ENCODE measurements at regions not wholly inside any gene's neighbourhood (a gene's known extent, or its start where the extent isn't known, plus 50 kb on each side); places are given as distances from the start of the nearest gene placed in this dataset.

DNA sequence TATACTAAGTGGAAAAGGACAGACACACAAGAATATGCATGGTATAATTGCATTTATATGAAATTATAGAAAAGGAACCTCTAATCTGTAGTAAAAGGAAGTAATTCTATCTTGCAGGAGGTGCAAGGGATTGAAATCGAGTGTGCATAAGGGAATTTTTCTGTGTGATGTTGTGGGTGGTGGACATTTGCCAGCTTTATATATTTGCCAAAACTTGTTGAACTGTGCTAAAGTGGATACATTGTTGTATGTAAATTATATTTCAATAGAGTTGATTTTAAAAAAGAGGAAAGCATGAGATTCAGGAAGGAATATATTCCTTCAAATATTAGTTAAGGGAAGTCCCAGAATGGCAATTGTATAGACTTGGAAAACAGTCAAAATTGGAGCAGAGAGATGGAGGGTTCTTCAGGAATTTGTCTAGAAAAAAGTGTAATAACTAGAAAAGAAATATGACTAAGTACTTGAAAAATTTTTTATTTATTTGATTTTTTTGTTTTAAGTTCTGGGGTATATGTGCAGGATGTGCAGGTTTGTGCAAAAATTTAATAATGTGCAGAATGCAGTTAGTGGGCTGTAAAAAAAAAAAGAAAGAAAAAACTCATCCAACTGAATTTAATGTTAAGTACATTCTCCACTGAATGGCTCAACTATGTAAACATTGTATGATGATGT lies 96.1 kb downstream of the ARL4A start:
- Histone ChIP-seq H3K4me3 (ENCODE audit: low read depth, low read length) (no peak overlapping the region), H3K36me3 (ENCODE audit: insufficient read depth, low read length) (no peaks in the 10 kb centered on the region), H2AFZ (ENCODE audit: low read length, unreplicated experiment) (no peak overlapping the region), H3K4me1 (ENCODE audit: control insufficient read depth, insufficient read depth, low read length, unreplicated experiment) (peaks cover 4% of the 10 kb centered on the region), H3K27me3 (ENCODE audit: insufficient read depth, low read length) (no peaks in the 10 kb centered on the region), H3K79me2 (ENCODE audit: control insufficient read depth, insufficient read depth, low read length, unreplicated experiment) (no peaks in the 10 kb centered on the region), H3K27ac (ENCODE audit: low read depth, low read length) (no peak overlapping the region)

DNA sequence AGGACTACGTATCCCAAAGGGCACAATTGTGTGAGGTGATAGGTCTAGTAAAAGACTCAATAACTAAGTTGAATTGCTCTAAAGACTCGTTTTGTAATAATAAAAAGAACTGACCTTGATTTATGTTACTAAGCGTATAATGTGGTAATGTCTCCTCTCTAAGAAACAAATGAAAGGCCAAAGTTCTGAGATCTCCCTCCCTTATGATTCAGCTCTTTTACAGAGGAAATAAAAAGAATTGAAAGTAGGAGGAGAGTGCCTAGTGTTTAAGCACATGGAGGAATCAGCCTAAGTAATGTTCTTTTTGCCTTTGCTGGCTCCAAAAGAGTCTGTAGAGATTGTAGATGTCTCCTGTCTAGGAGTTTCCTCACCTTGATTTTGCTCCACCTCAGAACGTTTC lies 98.0 kb downstream of the ARL4A start:
- Histone ChIP-seq H3K27me3 (ENCODE audit: insufficient read depth, low read length) (no peaks in the 10 kb centered on the region), H3K36me3 (ENCODE audit: insufficient read depth, low read length) (no peaks in the 10 kb centered on the region), H3K27ac (ENCODE audit: low read depth, low read length) (no peak overlapping the region), H3K79me2 (ENCODE audit: control insufficient read depth, insufficient read depth, low read length, unreplicated experiment) (no peaks in the 10 kb centered on the region), H3K4me3 (ENCODE audit: low read depth, low read length) (no peak overlapping the region), H3K4me1 (ENCODE audit: control insufficient read depth, insufficient read depth, low read length, unreplicated experiment) (peaks cover 4% of the 10 kb centered on the region), H2AFZ (ENCODE audit: low read length, unreplicated experiment) (no peak overlapping the region)

DNA sequence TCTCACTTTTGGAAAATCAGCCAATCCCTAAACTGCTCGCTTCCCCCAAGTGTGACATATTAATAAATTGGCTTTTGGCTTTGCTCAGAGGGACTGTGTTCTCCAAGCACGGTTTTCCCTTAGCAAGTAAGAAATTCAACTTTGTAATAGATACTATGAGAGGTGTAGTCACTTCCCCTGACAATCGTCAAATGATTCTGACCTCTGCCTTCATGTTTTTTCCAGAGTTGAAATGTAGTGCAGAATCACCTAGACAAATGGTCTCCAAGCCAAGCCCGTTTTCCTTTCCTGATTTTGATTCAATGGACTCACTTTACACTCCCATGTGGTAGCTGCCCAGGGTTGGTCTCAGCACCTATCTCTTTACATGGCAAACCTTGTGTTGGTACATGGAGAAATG lies 99.1 kb downstream of the ARL4A start:
- H3K27me3 ChIP-seq (ENCODE audit: insufficient read depth, low read length) = no peaks in the 10 kb centered on the region
- no peaks in the 10 kb centered on the region for H3K36me3 ChIP-seq (ENCODE audit: insufficient read depth, low read length)
- H3K4me1 ChIP-seq (ENCODE audit: control insufficient read depth, insufficient read depth, low read length, unreplicated experiment) = peaks cover 4% of the 10 kb centered on the region
- no peak overlapping the region for H3K4me3 ChIP-seq (ENCODE audit: low read depth, low read length)
- H3K27ac ChIP-seq (ENCODE audit: low read depth, low read length) = no peak overlapping the region
- no peaks in the 10 kb centered on the region for H3K79me2 ChIP-seq (ENCODE audit: control insufficient read depth, insufficient read depth, low read length, unreplicated experiment)
- no peak overlapping the region for H2AFZ ChIP-seq (ENCODE audit: low read length, unreplicated experiment)

DNA sequence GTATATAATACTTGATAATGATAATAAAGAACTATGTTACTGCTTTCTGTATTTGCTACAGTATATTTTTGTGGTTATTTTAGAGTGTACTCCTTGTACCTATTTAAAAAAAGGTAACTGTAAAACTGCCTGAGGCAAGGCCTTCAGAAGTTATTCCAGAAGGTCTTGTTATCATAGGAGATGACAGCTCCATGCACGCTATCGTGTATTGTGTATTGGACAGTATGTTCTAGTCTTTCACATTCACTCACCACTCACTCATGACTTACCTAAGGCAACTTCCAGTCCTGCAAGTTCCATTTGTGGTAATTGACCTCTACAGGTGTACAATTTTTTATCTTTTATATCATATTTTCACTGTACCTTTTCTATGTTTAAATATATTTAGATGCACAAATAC lies 100.7 kb downstream of the ARL4A start:
- H3K79me2 ChIP-seq (ENCODE audit: control insufficient read depth, insufficient read depth, low read length, unreplicated experiment) = no peaks in the 10 kb centered on the region
- H3K36me3 ChIP-seq (ENCODE audit: insufficient read depth, low read length) = no peaks in the 10 kb centered on the region
- peaks cover 4% of the 10 kb centered on the region for H3K4me1 ChIP-seq (ENCODE audit: control insufficient read depth, insufficient read depth, low read length, unreplicated experiment)
- H3K27me3 ChIP-seq (ENCODE audit: insufficient read depth, low read length) = no peaks in the 10 kb centered on the region
- no peak overlapping the region for H3K4me3 ChIP-seq (ENCODE audit: low read depth, low read length)
- H3K27ac ChIP-seq (ENCODE audit: low read depth, low read length) = no peak overlapping the region
- H2AFZ ChIP-seq (ENCODE audit: low read length, unreplicated experiment) = no peak overlapping the region

DNA sequence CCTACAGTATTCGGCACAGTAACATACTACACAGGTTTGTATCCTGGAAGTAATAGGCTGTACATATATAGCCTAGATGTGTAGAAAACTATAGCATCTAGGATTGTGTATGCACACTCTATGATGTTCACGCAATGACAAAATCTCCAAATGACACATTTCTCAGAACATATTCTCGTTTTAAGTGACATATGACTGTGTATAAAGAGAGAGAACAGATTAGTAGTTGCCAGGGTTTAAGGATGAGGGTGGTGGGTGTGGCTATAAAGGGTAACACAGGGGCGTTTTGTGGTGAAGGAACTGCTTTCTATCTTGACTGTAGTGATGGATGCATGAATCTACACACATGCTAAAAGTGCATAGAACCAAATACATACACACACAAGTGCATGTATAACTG lies 101.2 kb downstream of the ARL4A start:
- Histone ChIP-seq H3K4me1 (ENCODE audit: control insufficient read depth, insufficient read depth, low read length, unreplicated experiment) (peaks cover 4% of the 10 kb centered on the region), H3K36me3 (ENCODE audit: insufficient read depth, low read length) (no peaks in the 10 kb centered on the region), H2AFZ (ENCODE audit: low read length, unreplicated experiment) (no peak overlapping the region), H3K27me3 (ENCODE audit: insufficient read depth, low read length) (no peaks in the 10 kb centered on the region), H3K4me3 (ENCODE audit: low read depth, low read length) (no peak overlapping the region), H3K27ac (ENCODE audit: low read depth, low read length) (no peak overlapping the region), H3K79me2 (ENCODE audit: control insufficient read depth, insufficient read depth, low read length, unreplicated experiment) (no peaks in the 10 kb centered on the region)

DNA sequence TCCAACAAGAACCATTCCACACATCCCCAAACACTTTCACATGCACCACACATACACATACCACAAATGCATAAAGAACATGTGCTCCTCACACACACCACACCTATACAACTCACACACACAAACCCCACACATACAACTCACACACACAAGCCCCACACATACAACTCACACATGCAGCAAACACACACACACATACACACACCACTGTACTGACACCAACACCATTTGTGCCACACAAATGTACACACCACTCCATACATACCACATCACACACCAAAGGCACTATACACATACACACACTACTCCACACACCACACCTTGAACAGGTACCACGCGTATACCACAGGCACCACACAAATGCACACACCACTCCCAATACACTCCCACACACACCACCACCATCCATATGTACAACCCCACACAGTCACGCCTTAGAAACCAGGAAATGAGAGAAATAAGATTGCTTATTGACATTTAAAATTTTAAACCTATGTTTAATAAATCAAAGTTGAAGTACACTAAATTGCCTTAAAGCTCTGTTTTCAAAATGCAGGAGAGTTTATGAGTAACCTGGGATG lies 107.4 kb downstream of the ARL4A start:
- no peaks in the 10 kb centered on the region for H3K36me3 ChIP-seq (ENCODE audit: insufficient read depth, low read length)
- H2AFZ ChIP-seq (ENCODE audit: low read length, unreplicated experiment) = no peak overlapping the region
- no peak overlapping the region for H3K27ac ChIP-seq (ENCODE audit: low read depth, low read length)
- no peak overlapping the region for H3K4me3 ChIP-seq (ENCODE audit: low read depth, low read length)
- no peaks in the 10 kb centered on the region for H3K4me1 ChIP-seq (ENCODE audit: control insufficient read depth, insufficient read depth, low read length, unreplicated experiment)
- no peaks in the 10 kb centered on the region for H3K79me2 ChIP-seq (ENCODE audit: control insufficient read depth, insufficient read depth, low read length, unreplicated experiment)
- H3K27me3 ChIP-seq (ENCODE audit: insufficient read depth, low read length) = no peaks in the 10 kb centered on the region

DNA sequence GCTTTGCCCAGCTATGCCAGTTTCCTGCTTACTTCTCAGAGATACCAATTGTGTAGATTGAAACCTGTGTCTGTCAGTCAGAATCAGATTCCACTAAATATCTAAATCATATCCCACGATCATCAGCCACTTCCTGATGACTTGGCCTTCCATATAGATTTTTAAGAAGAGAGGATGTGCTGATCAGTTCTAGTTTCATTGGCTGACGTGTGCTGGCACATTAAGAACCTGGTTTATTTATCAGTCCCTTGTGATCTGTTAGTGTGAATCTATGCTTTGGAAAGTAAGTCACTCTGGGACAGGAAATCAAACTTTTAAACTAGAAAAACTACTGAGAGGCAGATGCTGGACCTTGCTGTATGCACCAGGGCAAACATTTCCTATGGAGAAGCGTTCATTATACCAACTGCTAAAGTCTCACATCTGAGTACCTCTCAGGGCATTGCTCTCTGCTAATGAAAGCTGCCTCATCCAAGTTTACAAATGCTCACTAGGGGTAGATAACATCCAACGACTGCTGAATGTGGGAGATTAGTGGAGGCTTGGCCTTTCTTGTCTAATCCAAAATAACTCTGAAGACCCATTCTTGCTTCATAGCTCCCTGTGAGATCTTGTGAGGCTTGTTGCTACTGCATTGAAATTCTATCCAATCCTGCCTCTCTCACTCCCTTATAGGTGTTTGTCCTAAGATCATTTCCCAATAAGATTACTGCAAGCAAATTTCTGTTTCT lies 109.1 kb downstream of the ARL4A start:
- H3K4me1 ChIP-seq (ENCODE audit: control insufficient read depth, insufficient read depth, low read length, unreplicated experiment) = no peaks in the 10 kb centered on the region
- no peaks in the 10 kb centered on the region for H3K36me3 ChIP-seq (ENCODE audit: insufficient read depth, low read length)
- H2AFZ ChIP-seq (ENCODE audit: low read length, unreplicated experiment) = no peak overlapping the region
- H3K27me3 ChIP-seq (ENCODE audit: insufficient read depth, low read length) = no peaks in the 10 kb centered on the region
- H3K4me3 ChIP-seq (ENCODE audit: low read depth, low read length) = no peak overlapping the region
- no peak overlapping the region for H3K27ac ChIP-seq (ENCODE audit: low read depth, low read length)
- no peaks in the 10 kb centered on the region for H3K79me2 ChIP-seq (ENCODE audit: control insufficient read depth, insufficient read depth, low read length, unreplicated experiment)

DNA sequence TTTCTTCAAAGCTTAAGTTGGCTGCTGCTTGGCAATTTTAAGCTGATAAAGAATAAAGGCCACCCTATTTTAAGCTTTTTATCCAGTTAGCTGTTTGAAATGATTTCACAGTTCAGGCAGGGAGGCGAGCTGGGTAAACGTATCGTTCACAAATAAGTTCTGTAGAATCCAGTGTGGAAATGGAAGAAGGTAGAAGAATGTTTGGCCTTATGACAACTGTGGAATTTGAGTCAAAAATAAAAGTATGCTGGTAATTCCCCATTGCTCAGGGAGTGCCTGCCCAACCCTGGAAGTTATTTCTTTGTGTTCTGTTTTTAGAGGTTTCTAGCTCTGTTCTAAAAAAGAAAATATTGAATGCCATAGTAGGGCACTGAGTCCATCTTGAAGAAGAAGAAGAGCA lies 113.1 kb downstream of the ARL4A start:
- H3K27me3 ChIP-seq (ENCODE audit: insufficient read depth, low read length) = no peaks in the 10 kb centered on the region
- H3K36me3 ChIP-seq (ENCODE audit: insufficient read depth, low read length) = no peaks in the 10 kb centered on the region
- no peak overlapping the region for H3K4me3 ChIP-seq (ENCODE audit: low read depth, low read length)
- H3K79me2 ChIP-seq (ENCODE audit: control insufficient read depth, insufficient read depth, low read length, unreplicated experiment) = no peaks in the 10 kb centered on the region
- H2AFZ ChIP-seq (ENCODE audit: low read length, unreplicated experiment) = no peak overlapping the region
- H3K4me1 ChIP-seq (ENCODE audit: control insufficient read depth, insufficient read depth, low read length, unreplicated experiment) = no peaks in the 10 kb centered on the region
- H3K27ac ChIP-seq (ENCODE audit: low read depth, low read length) = no peak overlapping the region

DNA sequence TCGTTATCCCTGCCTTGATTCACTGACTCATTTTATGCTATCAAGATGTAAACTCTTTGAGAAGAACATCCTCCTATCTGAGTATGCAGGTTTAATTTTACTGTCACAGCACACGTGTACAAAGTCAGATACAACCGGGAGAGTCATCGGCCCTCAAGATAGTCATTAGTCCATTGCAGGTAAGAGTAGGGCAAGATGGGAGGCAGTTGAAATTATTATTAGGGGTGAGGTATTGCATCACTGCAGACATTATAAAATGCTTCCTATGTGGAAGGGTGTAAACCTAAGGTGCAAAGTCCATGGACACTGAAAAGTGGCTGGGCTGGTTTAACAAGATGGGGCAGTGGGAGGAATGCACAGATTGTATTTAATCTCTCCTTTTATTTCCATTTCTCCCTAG lies 113.7 kb downstream of the ARL4A start:
- H3K27me3 ChIP-seq (ENCODE audit: insufficient read depth, low read length) = no peaks in the 10 kb centered on the region
- no peaks in the 10 kb centered on the region for H3K79me2 ChIP-seq (ENCODE audit: control insufficient read depth, insufficient read depth, low read length, unreplicated experiment)
- H3K27ac ChIP-seq (ENCODE audit: low read depth, low read length) = no peak overlapping the region
- H3K4me1 ChIP-seq (ENCODE audit: control insufficient read depth, insufficient read depth, low read length, unreplicated experiment) = no peaks in the 10 kb centered on the region
- no peak overlapping the region for H2AFZ ChIP-seq (ENCODE audit: low read length, unreplicated experiment)
- H3K4me3 ChIP-seq (ENCODE audit: low read depth, low read length) = no peak overlapping the region
- H3K36me3 ChIP-seq (ENCODE audit: insufficient read depth, low read length) = no peaks in the 10 kb centered on the region

DNA sequence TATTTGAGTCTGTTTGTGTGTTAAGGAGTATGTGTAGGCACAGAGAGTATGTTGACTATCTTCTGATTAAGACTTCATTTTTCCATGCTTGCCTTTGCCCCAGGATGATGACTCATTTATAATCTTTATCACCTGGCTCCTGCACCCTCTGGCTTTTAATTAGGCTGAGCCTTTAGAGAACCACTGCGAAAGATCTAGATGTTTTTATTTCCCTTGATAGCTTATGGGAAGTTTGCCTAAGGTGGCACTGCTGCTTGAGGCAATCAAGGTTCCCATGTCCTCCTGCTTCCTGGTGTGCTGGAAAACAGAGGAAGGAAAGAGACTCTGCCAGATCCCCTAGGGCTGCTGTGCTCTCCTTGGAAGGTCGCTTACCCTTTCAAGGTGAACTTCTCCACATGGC lies 114.6 kb downstream of the ARL4A start:
- Histone ChIP-seq H3K27ac (ENCODE audit: low read depth, low read length) (no peak overlapping the region), H2AFZ (ENCODE audit: low read length, unreplicated experiment) (no peak overlapping the region), H3K4me1 (ENCODE audit: control insufficient read depth, insufficient read depth, low read length, unreplicated experiment) (no peaks in the 10 kb centered on the region)

DNA sequence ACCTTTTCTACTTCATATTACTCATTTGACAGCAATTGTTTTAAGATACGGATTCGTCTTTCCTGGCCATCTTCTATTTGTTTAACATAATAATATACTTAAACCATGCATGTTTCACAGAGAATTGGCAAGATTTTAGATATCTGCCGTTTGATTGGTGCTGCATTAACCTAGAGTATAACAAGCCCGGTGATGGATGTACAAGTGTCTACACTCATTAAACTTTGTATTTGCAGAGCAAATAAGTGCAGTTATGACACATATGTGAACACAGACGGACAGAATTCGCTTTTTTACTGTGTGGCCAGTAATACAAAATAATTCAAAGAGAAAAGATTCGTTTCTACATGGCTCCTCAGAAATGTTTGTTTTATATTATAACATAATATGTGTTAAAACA lies 116.1 kb downstream of the ARL4A start:
- Histone ChIP-seq H3K79me2 (ENCODE audit: control insufficient read depth, insufficient read depth, low read length, unreplicated experiment) (no peaks in the 10 kb centered on the region), H2AFZ (ENCODE audit: low read length, unreplicated experiment) (no peak overlapping the region), H3K4me3 (ENCODE audit: low read depth, low read length) (no peak overlapping the region), H3K27ac (ENCODE audit: low read depth, low read length) (no peak overlapping the region), H3K36me3 (ENCODE audit: insufficient read depth, low read length) (no peaks in the 10 kb centered on the region), H3K27me3 (ENCODE audit: insufficient read depth, low read length) (no peaks in the 10 kb centered on the region), H3K4me1 (ENCODE audit: control insufficient read depth, insufficient read depth, low read length, unreplicated experiment) (no peaks in the 10 kb centered on the region)

More for the DNA sequence above, 114.6 kb downstream of the ARL4A start:
- H3K79me2 ChIP-seq (ENCODE audit: control insufficient read depth, insufficient read depth, low read length, unreplicated experiment) = no peaks in the 10 kb centered on the region
- no peaks in the 10 kb centered on the region for H3K36me3 ChIP-seq (ENCODE audit: insufficient read depth, low read length)
- H3K4me3 ChIP-seq (ENCODE audit: low read depth, low read length) = no peak overlapping the region
- H3K27me3 ChIP-seq (ENCODE audit: insufficient read depth, low read length) = no peaks in the 10 kb centered on the region
